MCF 10A (cell line): ENCODE measurements at regions not wholly inside any gene's neighbourhood (a gene's known extent, or its start where the extent isn't known, plus 50 kb on each side); places are given as distances from the start of the nearest gene placed in this dataset.

ENCODE experiments used
- BruUV-seq: library from RNA; stranded (reverse); fragments of 400-500 nt; replicated peaks from 2 replicates; lab custom pipeline; 2021; lab: Mats Ljungman, UMichigan
- CTCF ChIA-PET: fragments of 300-600 bp; sonication (Branson Sonifier 250); formaldehyde crosslinking; extraction: SDS; loops from one replicate; lab custom pipeline; 2021; ENCODE audit warnings: antibody characterized with exemption, inconsistent platforms; lab: Yijun Ruan, JAX
- POLR2A ChIA-PET: fragments of 300-600, 350-650 bp; sonication (Branson Sonifier 250); formaldehyde crosslinking; extraction: SDS; loops from one replicate; lab custom pipeline; 2020; ENCODE audit warnings: antibody characterized with exemption, inconsistent platforms; lab: Yijun Ruan, JAX
- DNase-seq: peaks from one replicate; pipeline ENCODE4 v3.0.0-alpha.2; 2018; ENCODE audit not compliant: unreplicated experiment
- H3K27ac Mint-ChIP-seq: one replicate; pipeline ENCODE4 v1.8.0; 2022; ENCODE audit warnings: mild to moderate bottlenecking, low read depth, mixed read lengths; ENCODE audit not compliant: unreplicated experiment
- H3K27me3 Mint-ChIP-seq: one replicate; pipeline ENCODE4 v1.8.0; 2022; ENCODE audit warnings: mixed read lengths; ENCODE audit not compliant: insufficient read depth, unreplicated experiment
- H3K36me3 Mint-ChIP-seq: one replicate; pipeline ENCODE4 v1.8.0; 2022; ENCODE audit warnings: mild to moderate bottlenecking, moderate library complexity, mixed read lengths; ENCODE audit not compliant: insufficient read depth, unreplicated experiment
- H3K4me1 Mint-ChIP-seq: one replicate; pipeline ENCODE4 v1.8.0; 2022; ENCODE audit warnings: mixed read lengths; ENCODE audit not compliant: insufficient read depth, unreplicated experiment
- H3K4me3 Mint-ChIP-seq: one replicate; pipeline ENCODE4 v1.8.0; 2022; ENCODE audit warnings: mild to moderate bottlenecking, moderate library complexity, mixed read lengths; ENCODE audit not compliant: unreplicated experiment
- H3K9me3 Mint-ChIP-seq: one replicate; pipeline ENCODE4 v1.8.0; 2022; ENCODE audit warnings: mixed read lengths; ENCODE audit not compliant: unreplicated experiment
- CTCF ChIP-seq: fragments of 200-600 bp; IDR thresholded peaks from one replicate; pipeline ENCODE4 v1.8.0; 2022; ENCODE audit warnings: antibody characterized with exemption, mild to moderate bottlenecking; ENCODE audit not compliant: unreplicated experiment
- intact Hi-C: fragments of 100-400 bp; cut with micrococcal nuclease; formaldehyde crosslinking; loops from 2 replicates; pipeline ENCODE4 v1.14.1; 2022

- CTCF ChIA-PET: interaction anchor here (0.6 to 2.1 kb wide), 4 partner anchors 91 to 139 kb away, joined by 3 to 7 read pairs (median 4); no protein-coding TSS in a partner anchor
- H3K4me1 Mint-ChIP-seq: peaks cover 46% of the 10 kb centered on the region
Measured at GRCh38 chr11:34750692-34751405, 130.0 kb downstream of the EHF start.

GRCh38 chr11:34749666-34750659 is 129.1 kb downstream of the EHF start:
- ChIA-PET CTCF (interaction anchor here (0.6 to 2.1 kb wide), 5 partner anchors 90 to 164 kb away, joined by 3 to 7 read pairs (median 3); no protein-coding TSS in a partner anchor), POLR2A (interaction anchor here (0.5 to 3.1 kb wide), 26 partner anchors 8 to 610 kb away, joined by 3 to 41 read pairs (median 4); no protein-coding TSS in a partner anchor)
- H3K27ac Mint-ChIP-seq: peak overlapping the region; percentile 90
- peak; percentile 96 for DNase-seq
- peak overlapping the region; percentile 66 for H3K4me3 Mint-ChIP-seq
- peaks cover 46% of the 10 kb centered on the region for H3K4me1 Mint-ChIP-seq
- TSS peak; percentile 78 for BruUV-seq
- TF ChIP-seq CTCF: no peak
- no peaks in the 10 kb centered on the region for H3K9me3 Mint-ChIP-seq
- intact Hi-C loops: loop anchor here (5.0 to 10.0 kb wide), 2 partner anchors 65 to 163 kb away; no protein-coding TSS in a partner anchor
- H3K27me3 Mint-ChIP-seq: no peaks in the 10 kb centered on the region
- H3K36me3 Mint-ChIP-seq: no peaks in the 10 kb centered on the region

More at GRCh38 chr11:34750692-34751405, 130.0 kb downstream of the EHF start:
- H3K36me3 Mint-ChIP-seq: no peaks in the 10 kb centered on the region
- H3K9me3 Mint-ChIP-seq: no peaks in the 10 kb centered on the region
- H3K4me3 Mint-ChIP-seq: peak overlapping the region; percentile 66
- TF ChIP-seq CTCF: no peak
- POLR2A ChIA-PET: interaction anchor here (0.5 to 3.1 kb wide), 23 partner anchors 9 to 609 kb away, joined by 3 to 41 read pairs (median 4); no protein-coding TSS in a partner anchor
- H3K27me3 Mint-ChIP-seq: no peaks in the 10 kb centered on the region
- peak; percentile 30 for DNase-seq
- intact Hi-C loops: loop anchor here (5.0 to 10.0 kb wide), 2 partner anchors 66 to 164 kb away; no protein-coding TSS in a partner anchor
- H3K27ac Mint-ChIP-seq: peak overlapping the region; percentile 90
- TSS peak; percentile 91 for BruUV-seq

- ChIA-PET POLR2A (interaction anchor here (1.7 kb wide), 1 partner anchor 9 kb away, joined by 5 read pairs; no protein-coding TSS in a partner anchor), CTCF (no interaction called here)
- no peak for DNase-seq
- TF ChIP-seq CTCF: no peak
- H3K4me3 Mint-ChIP-seq: no peak overlapping the region
- no peaks in the 10 kb centered on the region for H3K9me3 Mint-ChIP-seq
- no TSS peak for BruUV-seq
- no peak overlapping the region for H3K27ac Mint-ChIP-seq
- no peaks in the 10 kb centered on the region for H3K36me3 Mint-ChIP-seq
- intact Hi-C loops: no loop called here
- H3K27me3 Mint-ChIP-seq: no peaks in the 10 kb centered on the region
- H3K4me1 Mint-ChIP-seq: peaks cover 36% of the 10 kb centered on the region
Measured at GRCh38 chr11:34748036-34748435, 127.1 kb downstream of the EHF start.
